BJ (cell line): ENCODE measurements at regions not wholly inside any gene's neighbourhood (a gene's known extent, or its start where the extent isn't known, plus 50 kb on each side); places are given as distances from the start of the nearest gene placed in this dataset.

Experiments used
- CTCF ChIA-PET: fragments of 350-600 bp; formaldehyde crosslinking; extraction: SDS; loops from one replicate; lab custom pipeline; 2021; ENCODE audit warnings: antibody characterized with exemption, inconsistent platforms; lab: Yijun Ruan, JAX
- POLR2A ChIA-PET: fragments of 300-600 bp; sonication (Branson Sonifier 250); formaldehyde crosslinking; extraction: SDS; loops from one replicate; lab custom pipeline; 2021; ENCODE audit warnings: antibody characterized with exemption; lab: Charles Lee
- DNase-seq: peaks from one replicate; pipeline ENCODE4 v3.0.0-alpha.2; 2011; ENCODE audit warnings: low read depth
- H3K27me3 ChIP-seq: 2 replicates; pipeline ENCODE4 v1.6.0; 2011; ENCODE audit warnings: low read length; ENCODE audit not compliant: control insufficient read depth, insufficient read depth
- H3K36me3 ChIP-seq: 2 replicates; pipeline ENCODE4 v1.5.1; 2011; ENCODE audit warnings: low read length; ENCODE audit not compliant: control insufficient read depth, insufficient read depth
- H3K4me3 ChIP-seq: 2 replicates; pipeline ENCODE4 v1.5.1; 2011; ENCODE audit warnings: low read depth, mild to moderate bottlenecking, control low read depth, low read length
- TF ChIP-seq, protein P1 (sequence below): IDR thresholded peaks from 2 replicates; pipeline ENCODE4 v1.5.1; 2011; ENCODE audit warnings: low read depth, mild to moderate bottlenecking, control low read depth, inconsistent platforms, low read length, moderate library complexity; ENCODE audit not compliant: insufficient read depth

DNA sequence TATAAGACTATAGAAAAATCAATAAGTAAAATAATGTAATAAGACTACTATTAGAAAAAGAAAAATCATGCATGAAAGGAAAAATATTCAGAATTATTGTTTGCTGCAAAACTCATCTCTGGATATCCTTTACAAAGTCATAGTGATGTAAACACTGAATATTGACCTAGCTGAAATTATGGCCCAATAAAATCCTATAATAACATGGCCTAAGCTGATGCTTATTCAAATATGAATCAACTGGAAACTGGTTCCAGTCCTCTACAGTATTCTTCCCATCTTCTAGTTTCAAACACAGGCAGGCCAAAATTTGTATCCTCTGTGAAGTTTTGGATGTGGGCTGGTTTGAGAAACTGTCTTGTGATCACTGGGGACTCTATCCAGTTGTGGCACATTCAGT lies 134.5 kb downstream of the CNTN3 start:
- H3K27me3 ChIP-seq, result no peaks in the 10 kb centered on the region
- ChIA-PET POLR2A (no interaction called here), CTCF (no interaction called here)
- DNase-seq, result no peak
- H3K36me3 ChIP-seq, result no peaks in the 10 kb centered on the region
- TF ChIP-seq, protein P1, sequence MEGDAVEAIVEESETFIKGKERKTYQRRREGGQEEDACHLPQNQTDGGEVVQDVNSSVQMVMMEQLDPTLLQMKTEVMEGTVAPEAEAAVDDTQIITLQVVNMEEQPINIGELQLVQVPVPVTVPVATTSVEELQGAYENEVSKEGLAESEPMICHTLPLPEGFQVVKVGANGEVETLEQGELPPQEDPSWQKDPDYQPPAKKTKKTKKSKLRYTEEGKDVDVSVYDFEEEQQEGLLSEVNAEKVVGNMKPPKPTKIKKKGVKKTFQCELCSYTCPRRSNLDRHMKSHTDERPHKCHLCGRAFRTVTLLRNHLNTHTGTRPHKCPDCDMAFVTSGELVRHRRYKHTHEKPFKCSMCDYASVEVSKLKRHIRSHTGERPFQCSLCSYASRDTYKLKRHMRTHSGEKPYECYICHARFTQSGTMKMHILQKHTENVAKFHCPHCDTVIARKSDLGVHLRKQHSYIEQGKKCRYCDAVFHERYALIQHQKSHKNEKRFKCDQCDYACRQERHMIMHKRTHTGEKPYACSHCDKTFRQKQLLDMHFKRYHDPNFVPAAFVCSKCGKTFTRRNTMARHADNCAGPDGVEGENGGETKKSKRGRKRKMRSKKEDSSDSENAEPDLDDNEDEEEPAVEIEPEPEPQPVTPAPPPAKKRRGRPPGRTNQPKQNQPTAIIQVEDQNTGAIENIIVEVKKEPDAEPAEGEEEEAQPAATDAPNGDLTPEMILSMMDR, result no peak
- H3K4me3 ChIP-seq, result no peak overlapping the region

DNA sequence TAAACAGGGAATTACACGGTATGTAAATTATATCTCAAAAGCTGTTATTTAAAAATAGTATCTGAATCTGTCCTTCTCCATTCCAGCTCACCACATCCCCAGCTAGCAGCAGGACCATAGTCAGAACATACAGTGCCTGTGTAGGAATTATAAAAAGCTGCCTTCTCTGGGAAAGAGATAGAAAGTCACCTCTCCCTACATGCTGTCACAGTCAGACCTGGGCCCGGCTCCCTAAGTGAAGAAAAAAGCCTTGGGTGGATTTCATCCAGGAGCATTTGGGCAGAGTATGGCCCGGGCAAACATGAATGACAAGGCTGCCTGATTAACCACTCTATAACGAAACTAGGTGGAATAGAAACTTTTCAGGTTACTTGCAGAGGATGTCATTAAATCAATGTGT lies 144.1 kb downstream of the CNTN3 start:
- Histone ChIP-seq H3K27me3 (no peaks in the 10 kb centered on the region), H3K36me3 (no peaks in the 10 kb centered on the region), H3K4me3 (no peak overlapping the region)
- TF ChIP-seq, protein P1, result no peak
- no peak for DNase-seq
- ChIA-PET POLR2A (no interaction called here), CTCF (interaction anchor here (0.6 kb wide), 1 partner anchor 1450 kb away, joined by 3 read pairs; no protein-coding TSS in a partner anchor)

DNA sequence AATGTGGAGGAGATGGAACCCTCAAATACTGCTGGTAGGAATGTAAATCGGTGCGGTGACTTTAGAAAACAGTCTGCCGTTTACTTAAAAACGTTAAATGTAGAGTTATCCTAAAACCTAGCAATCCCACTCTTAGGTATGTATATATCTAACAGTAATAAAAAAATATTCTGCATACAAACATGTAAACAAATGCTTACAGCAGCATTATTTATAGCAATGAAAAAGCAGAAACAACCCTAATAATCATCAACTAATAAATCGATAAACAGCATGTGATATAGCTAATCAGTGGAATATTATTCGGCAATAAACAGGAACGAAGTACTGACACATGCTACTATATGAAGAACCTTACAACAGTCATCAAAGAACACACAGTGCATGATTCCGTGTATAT lies 144.7 kb downstream of the CNTN3 start:
- ChIA-PET CTCF (interaction anchor here (0.6 kb wide), 1 partner anchor 1451 kb away, joined by 3 read pairs; no protein-coding TSS in a partner anchor), POLR2A (no interaction called here)
- H3K36me3 ChIP-seq, result no peaks in the 10 kb centered on the region
- TF ChIP-seq, protein P1, result no peak
- H3K27me3 ChIP-seq, result no peaks in the 10 kb centered on the region
- no peak overlapping the region for H3K4me3 ChIP-seq
- DNase-seq, result no peak

DNA sequence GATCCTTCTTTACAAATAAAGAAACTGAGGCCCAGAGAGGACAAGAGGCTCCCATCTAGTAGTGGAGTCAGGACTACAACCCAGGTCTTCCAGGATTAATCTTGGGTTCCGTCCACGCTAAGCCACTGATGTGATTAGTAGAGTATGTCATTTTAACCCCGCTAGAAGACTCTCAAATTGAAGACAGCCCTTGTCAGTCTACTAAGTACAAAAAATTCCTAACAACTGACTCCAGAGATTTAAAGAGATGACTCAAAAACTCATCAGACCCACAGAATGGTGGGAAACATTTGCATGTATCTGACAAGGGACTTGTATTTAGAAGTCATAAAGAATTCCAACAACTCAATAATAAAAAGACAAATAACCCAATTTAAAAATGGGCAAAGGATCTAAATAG lies 145.3 kb downstream of the CNTN3 start:
- CTCF ChIA-PET, result no interaction called here
- no peaks in the 10 kb centered on the region for H3K27me3 ChIP-seq
- POLR2A ChIA-PET, result no interaction called here
- H3K36me3 ChIP-seq, result no peaks in the 10 kb centered on the region
- H3K4me3 ChIP-seq, result no peak overlapping the region
- TF ChIP-seq, protein P1, result no peak
- DNase-seq, result no peak

DNA sequence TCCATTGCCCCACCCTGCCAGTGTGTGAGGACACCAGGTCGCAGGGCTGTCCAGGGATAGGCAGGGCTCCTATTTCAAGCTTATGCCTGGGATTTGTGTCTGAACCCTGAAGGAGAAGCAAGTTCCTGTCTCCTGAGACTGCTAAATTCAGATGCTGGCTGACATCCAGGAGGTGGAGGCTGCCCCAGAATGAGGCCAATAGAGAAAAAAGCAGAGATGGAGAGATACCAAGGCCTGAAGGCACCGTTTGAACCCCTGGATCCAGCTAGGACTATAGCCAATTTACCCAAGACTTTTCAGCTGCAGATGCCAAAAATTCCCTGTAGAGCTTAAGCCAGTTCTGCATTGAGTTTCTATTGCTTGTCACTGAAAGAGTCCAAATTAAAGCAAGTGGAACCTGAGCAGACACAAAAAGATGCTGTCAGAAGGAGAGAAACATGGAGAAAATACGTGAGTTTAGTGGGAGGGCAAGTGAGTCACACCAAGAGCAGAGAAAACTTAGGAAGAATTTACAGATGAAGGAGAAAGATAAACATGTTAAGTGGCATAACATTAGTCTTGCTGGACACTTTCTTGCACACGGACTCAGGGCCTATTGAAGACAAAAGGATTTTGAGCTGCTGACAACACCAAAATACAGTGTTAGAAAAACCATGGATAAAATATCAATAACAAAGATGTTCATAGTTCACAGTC lies 148.6 kb downstream of the CNTN3 start:
- Histone ChIP-seq H3K27me3 (no peaks in the 10 kb centered on the region), H3K36me3 (no peaks in the 10 kb centered on the region), H3K4me3 (no peak overlapping the region)
- DNase-seq, result no peak
- POLR2A ChIA-PET, result no interaction called here
- TF ChIP-seq, protein P1, result no peak
- CTCF ChIA-PET, result interaction anchor here (0.6 to 1.3 kb wide), 2 partner anchors 9 kb away, joined by 3 read pairs; no protein-coding TSS in a partner anchor
